ENCODE measurements at regions not wholly inside any gene's neighbourhood (a gene's known extent, or its start where the extent isn't known, plus 50 kb on each side); places are given as distances from the start of the nearest gene placed in this dataset.

DNA sequence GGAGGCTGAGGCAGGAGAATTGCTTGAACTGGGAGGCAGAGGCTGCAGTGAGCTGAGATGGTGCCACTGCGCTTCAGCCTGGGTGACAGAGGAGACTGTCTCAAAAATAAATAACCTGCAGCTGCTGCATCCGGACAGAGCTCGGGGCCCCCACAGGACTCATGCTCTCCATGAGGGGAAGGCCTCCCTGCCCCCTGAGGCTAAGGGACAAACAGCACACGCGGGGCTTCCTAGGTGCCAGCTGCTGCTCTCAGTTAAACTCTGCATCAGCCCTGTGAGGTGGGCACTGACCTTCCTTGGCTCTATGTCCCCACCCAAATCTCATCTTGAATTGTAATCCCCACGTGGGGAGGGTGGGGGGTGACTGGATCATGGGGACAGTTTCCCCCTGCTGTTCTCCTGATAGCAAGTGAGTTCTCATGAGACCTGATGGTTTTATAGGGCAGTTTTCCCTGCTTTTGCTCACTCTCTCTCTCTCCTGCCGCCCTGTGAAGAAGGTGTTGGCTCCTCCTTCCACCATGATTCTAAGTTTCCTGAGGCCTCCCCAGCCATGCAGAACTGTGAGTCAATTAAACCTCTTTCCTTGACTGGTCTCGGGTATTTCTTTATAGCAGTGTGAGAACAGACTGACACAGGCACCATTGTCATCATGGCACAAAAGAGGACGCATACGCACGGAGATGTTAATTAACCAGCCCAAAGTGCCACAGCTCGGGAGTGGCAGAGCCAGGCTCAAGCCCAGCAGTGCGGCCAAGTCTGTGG is 49.9 kb upstream of the TAF1B start:
- Mint-ChIP-seq H3K4me3 (no peak overlapping the region), H3K36me3 (peaks cover 5% of the 10 kb centered on the region), H3K27me3 (ENCODE audit: low read depth) (peaks cover 4% of the 10 kb centered on the region), H3K9me3 (peaks cover 8% of the 10 kb centered on the region), H3K27ac (no peak overlapping the region), H3K4me1 (peaks cover 11% of the 10 kb centered on the region)
- POLR2A ChIA-PET: no interaction called here
- TF ChIP-seq MXD4 (CRISPR knock-in tag; IDR thresholded peaks at IDR 0.05; ENCODE audit: borderline replicate concordance) (no peak), ATF6 (CRISPR knock-in tag; IDR thresholded peaks at IDR 0.05) (no peak), ZNF425 (CRISPR knock-in tag; conservative IDR thresholded peaks at IDR 0.05) (no peak), ESRRA (CRISPR knock-in tag; IDR thresholded peaks at IDR 0.05; ENCODE audit: borderline replicate concordance) (no peak), ZNF219 (CRISPR knock-in tag; IDR thresholded peaks at IDR 0.05; ENCODE audit: borderline replicate concordance) (no peak), ZBTB21 (CRISPR knock-in tag; IDR thresholded peaks at IDR 0.05; ENCODE audit: borderline replicate concordance) (no peak), ZBTB43 (CRISPR knock-in tag; IDR thresholded peaks at IDR 0.05) (no peak)
- TF ChIP-seq, protein P1, sequence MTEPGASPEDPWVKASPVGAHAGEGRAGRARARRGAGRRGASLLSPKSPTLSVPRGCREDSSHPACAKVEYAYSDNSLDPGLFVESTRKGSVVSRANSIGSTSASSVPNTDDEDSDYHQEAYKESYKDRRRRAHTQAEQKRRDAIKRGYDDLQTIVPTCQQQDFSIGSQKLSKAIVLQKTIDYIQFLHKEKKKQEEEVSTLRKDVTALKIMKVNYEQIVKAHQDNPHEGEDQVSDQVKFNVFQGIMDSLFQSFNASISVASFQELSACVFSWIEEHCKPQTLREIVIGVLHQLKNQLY (CRISPR knock-in tag; IDR thresholded peaks at IDR 0.05): no peak
- TF ChIP-seq, protein P2, sequence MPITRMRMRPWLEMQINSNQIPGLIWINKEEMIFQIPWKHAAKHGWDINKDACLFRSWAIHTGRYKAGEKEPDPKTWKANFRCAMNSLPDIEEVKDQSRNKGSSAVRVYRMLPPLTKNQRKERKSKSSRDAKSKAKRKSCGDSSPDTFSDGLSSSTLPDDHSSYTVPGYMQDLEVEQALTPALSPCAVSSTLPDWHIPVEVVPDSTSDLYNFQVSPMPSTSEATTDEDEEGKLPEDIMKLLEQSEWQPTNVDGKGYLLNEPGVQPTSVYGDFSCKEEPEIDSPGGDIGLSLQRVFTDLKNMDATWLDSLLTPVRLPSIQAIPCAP (CRISPR knock-in tag; IDR thresholded peaks at IDR 0.05): no peak
- TF ChIP-seq, protein P3, sequence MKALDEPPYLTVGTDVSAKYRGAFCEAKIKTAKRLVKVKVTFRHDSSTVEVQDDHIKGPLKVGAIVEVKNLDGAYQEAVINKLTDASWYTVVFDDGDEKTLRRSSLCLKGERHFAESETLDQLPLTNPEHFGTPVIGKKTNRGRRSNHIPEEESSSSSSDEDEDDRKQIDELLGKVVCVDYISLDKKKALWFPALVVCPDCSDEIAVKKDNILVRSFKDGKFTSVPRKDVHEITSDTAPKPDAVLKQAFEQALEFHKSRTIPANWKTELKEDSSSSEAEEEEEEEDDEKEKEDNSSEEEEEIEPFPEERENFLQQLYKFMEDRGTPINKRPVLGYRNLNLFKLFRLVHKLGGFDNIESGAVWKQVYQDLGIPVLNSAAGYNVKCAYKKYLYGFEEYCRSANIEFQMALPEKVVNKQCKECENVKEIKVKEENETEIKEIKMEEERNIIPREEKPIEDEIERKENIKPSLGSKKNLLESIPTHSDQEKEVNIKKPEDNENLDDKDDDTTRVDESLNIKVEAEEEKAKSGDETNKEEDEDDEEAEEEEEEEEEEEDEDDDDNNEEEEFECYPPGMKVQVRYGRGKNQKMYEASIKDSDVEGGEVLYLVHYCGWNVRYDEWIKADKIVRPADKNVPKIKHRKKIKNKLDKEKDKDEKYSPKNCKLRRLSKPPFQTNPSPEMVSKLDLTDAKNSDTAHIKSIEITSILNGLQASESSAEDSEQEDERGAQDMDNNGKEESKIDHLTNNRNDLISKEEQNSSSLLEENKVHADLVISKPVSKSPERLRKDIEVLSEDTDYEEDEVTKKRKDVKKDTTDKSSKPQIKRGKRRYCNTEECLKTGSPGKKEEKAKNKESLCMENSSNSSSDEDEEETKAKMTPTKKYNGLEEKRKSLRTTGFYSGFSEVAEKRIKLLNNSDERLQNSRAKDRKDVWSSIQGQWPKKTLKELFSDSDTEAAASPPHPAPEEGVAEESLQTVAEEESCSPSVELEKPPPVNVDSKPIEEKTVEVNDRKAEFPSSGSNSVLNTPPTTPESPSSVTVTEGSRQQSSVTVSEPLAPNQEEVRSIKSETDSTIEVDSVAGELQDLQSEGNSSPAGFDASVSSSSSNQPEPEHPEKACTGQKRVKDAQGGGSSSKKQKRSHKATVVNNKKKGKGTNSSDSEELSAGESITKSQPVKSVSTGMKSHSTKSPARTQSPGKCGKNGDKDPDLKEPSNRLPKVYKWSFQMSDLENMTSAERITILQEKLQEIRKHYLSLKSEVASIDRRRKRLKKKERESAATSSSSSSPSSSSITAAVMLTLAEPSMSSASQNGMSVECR (CRISPR knock-in tag; IDR thresholded peaks at IDR 0.05; ENCODE audit: borderline replicate concordance): no peak
- TF ChIP-seq, protein P4, sequence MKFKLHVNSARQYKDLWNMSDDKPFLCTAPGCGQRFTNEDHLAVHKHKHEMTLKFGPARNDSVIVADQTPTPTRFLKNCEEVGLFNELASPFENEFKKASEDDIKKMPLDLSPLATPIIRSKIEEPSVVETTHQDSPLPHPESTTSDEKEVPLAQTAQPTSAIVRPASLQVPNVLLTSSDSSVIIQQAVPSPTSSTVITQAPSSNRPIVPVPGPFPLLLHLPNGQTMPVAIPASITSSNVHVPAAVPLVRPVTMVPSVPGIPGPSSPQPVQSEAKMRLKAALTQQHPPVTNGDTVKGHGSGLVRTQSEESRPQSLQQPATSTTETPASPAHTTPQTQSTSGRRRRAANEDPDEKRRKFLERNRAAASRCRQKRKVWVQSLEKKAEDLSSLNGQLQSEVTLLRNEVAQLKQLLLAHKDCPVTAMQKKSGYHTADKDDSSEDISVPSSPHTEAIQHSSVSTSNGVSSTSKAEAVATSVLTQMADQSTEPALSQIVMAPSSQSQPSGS (CRISPR knock-in tag; IDR thresholded peaks at IDR 0.05; ENCODE audit: borderline replicate concordance, low read depth): no peak
- no peak for DNase-seq (ENCODE audit: low spot score)
- CTCF ChIA-PET: interaction anchor here (1.9 to 3.7 kb wide), 2 partner anchors 15 to 24 kb away, joined by 9 to 19 read pairs; no protein-coding TSS in a partner anchor
- no peak for ATAC-seq

All from WTC11 (cell line).